ENCODE measurements at regions not wholly inside any gene's neighbourhood (a gene's known extent, or its start where the extent isn't known, plus 50 kb on each side); places are given as distances from the start of the nearest gene placed in this dataset.

- Mint-ChIP-seq H3K27me3 (peaks cover 4% of the 10 kb centered on the region), H3K4me1 (ENCODE audit: unreplicated experiment) (peaks cover 27% of the 10 kb centered on the region), H3K4me3 (no peak overlapping the region), H3K27ac (no peak overlapping the region), H3K9me3 (peaks cover 6% of the 10 kb centered on the region), H3K36me3 (no peaks in the 10 kb centered on the region)
- TF ChIP-seq, protein P1, sequence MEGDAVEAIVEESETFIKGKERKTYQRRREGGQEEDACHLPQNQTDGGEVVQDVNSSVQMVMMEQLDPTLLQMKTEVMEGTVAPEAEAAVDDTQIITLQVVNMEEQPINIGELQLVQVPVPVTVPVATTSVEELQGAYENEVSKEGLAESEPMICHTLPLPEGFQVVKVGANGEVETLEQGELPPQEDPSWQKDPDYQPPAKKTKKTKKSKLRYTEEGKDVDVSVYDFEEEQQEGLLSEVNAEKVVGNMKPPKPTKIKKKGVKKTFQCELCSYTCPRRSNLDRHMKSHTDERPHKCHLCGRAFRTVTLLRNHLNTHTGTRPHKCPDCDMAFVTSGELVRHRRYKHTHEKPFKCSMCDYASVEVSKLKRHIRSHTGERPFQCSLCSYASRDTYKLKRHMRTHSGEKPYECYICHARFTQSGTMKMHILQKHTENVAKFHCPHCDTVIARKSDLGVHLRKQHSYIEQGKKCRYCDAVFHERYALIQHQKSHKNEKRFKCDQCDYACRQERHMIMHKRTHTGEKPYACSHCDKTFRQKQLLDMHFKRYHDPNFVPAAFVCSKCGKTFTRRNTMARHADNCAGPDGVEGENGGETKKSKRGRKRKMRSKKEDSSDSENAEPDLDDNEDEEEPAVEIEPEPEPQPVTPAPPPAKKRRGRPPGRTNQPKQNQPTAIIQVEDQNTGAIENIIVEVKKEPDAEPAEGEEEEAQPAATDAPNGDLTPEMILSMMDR (conservative IDR thresholded peaks at IDR 0.05), result no peak
- DNase-seq (ENCODE audit: extremely low spot score, unreplicated experiment), result no peak
Measured at GRCh38 chr5:174521449-174521848, 202.9 kb upstream of the MSX2 start.

- no peak overlapping the region for H3K4me3 Mint-ChIP-seq
- no peaks in the 10 kb centered on the region for H3K36me3 Mint-ChIP-seq
- H3K9me3 Mint-ChIP-seq, result no peaks in the 10 kb centered on the region
- DNase-seq (ENCODE audit: extremely low spot score, unreplicated experiment), result no peak
- H3K27me3 Mint-ChIP-seq, result peaks cover 4% of the 10 kb centered on the region
- TF ChIP-seq, protein P1 (conservative IDR thresholded peaks at IDR 0.05), result no peak
- H3K4me1 Mint-ChIP-seq (ENCODE audit: unreplicated experiment), result peaks cover 27% of the 10 kb centered on the region
- no peak overlapping the region for H3K27ac Mint-ChIP-seq
Measured at GRCh38 chr5:174522480-174523260, 201.7 kb upstream of the MSX2 start.

DNA sequence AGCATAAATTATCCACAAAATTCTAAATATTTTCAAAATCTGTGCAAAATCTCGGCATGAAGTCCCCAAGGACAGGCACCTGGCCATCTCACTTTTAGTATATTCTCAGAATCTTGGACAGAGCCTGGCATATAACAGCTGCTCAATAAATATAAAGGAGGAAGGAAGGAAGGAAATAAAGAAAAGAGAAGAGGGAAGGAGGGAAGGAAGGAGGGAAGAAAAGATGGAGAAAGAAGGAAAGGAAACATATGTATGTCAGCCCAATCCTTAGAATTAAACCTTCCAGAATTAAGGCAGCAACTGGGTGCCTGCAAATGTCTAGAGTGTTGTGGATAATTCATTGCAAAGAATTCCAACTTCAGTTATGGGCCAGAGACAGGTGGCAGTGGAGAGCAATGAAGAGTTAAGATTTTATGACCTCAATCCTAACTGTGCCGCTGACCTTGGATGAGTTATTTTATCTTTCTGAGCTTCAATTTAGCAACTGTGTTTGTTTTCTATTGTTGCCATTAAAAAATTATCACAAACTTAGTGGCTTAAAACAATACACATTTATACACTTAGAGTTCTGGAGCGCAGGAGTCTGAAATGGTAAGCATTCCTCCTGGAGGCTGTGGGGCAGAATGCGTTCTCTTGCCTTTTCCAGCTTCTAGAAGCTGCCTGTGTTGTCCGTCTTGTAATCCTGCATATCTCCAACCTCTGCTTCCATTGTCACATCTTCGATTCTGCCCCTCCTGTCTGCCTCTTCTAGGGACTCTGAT lies 200.9 kb upstream of the MSX2 start:
- Mint-ChIP-seq H3K4me1 (ENCODE audit: unreplicated experiment) (peaks cover 32% of the 10 kb centered on the region), H3K4me3 (no peak overlapping the region), H3K9me3 (no peaks in the 10 kb centered on the region), H3K27ac (no peak overlapping the region), H3K36me3 (no peaks in the 10 kb centered on the region), H3K27me3 (peaks cover 4% of the 10 kb centered on the region)
- no peak for DNase-seq (ENCODE audit: extremely low spot score, unreplicated experiment)
- TF ChIP-seq, protein P1 (conservative IDR thresholded peaks at IDR 0.05), result peak; percentile 42

DNA sequence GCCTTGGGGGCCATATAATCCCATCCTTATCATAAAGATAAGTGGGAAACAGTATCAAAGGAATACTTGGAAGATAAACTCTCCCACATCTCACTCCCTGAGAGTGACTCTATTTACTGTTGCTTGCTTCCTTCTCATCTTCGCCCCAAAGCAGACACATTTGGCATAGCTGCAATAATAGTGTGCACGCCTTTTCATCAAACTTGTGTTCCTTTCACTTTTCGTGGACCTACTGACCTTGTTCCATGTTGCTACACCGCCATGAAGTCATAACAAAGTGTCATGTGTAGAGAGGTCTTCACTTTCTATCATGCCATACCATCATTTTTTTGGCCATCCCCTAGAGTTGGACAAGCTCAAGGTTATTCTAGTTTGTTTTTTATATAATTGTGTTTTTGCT lies 200.0 kb upstream of the MSX2 start:
- H3K36me3 Mint-ChIP-seq, result no peaks in the 10 kb centered on the region
- H3K27ac Mint-ChIP-seq, result no peak overlapping the region
- no peaks in the 10 kb centered on the region for H3K9me3 Mint-ChIP-seq
- no peak overlapping the region for H3K4me3 Mint-ChIP-seq
- H3K27me3 Mint-ChIP-seq, result peaks cover 4% of the 10 kb centered on the region
- TF ChIP-seq, protein P1 (conservative IDR thresholded peaks at IDR 0.05), result no peak
- H3K4me1 Mint-ChIP-seq (ENCODE audit: unreplicated experiment), result peaks cover 33% of the 10 kb centered on the region
- no peak for DNase-seq (ENCODE audit: extremely low spot score, unreplicated experiment)

DNA sequence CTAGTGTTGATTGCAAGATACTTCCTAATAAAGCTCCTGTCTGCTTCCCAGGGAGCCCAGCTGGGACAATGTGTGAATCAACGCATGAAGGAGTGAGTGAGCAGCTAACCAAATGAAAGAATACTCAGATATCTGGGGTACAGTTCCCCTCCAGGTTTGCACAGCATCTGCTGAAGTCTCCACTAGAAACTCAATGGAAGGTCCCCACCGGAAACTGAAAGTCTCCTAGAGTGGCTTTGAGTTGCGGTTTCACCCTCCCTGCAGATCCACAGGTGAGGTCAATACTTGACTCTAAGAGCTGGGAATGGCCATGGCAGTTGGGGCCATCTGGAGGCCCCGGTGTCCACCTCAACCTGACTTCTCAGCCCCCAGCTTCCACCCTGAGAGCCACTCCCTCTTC lies 198.2 kb upstream of the MSX2 start:
- H3K27me3 Mint-ChIP-seq, result no peaks in the 10 kb centered on the region
- no peaks in the 10 kb centered on the region for H3K9me3 Mint-ChIP-seq
- DNase-seq (ENCODE audit: extremely low spot score, unreplicated experiment), result no peak
- no peak overlapping the region for H3K4me3 Mint-ChIP-seq
- no peaks in the 10 kb centered on the region for H3K36me3 Mint-ChIP-seq
- H3K4me1 Mint-ChIP-seq (ENCODE audit: unreplicated experiment), result peaks cover 23% of the 10 kb centered on the region
- TF ChIP-seq, protein P1 (conservative IDR thresholded peaks at IDR 0.05), result no peak
- H3K27ac Mint-ChIP-seq, result no peak overlapping the region
